HCT116 (cell line): ENCODE measurements at regions not wholly inside any gene's neighbourhood (a gene's known extent, or its start where the extent isn't known, plus 50 kb on each side); places are given as distances from the start of the nearest gene placed in this dataset.

Experiments used
- ATAC-seq: fragments of 200-7000 bp; cut with Tn5 transposase; 2 replicates; pipeline ENCODE4 v1.9.1; 2020; ENCODE audit warnings: mild to moderate bottlenecking, moderate library complexity
- BruUV-seq: library from RNA; stranded (reverse); fragments of 400-500 nt; replicated peaks from 2 replicates; lab custom pipeline; 2021; lab: Mats Ljungman, UMichigan
- CTCF ChIA-PET: fragments of 300-600 bp; sonication (Branson Sonifier 250); formaldehyde crosslinking; loops from one replicate; lab custom pipeline; 2021; ENCODE audit warnings: antibody characterized with exemption; lab: Charles Lee
- POLR2A ChIA-PET: fragments of 300-600, 350-600 bp; sonication (Branson Sonifier 250); formaldehyde crosslinking; loops from one replicate; lab custom pipeline; 2021; ENCODE audit warnings: antibody characterized with exemption; lab: Charles Lee
- RAD21 ChIA-PET, 2 experiments: fragments of 300-600 bp; sonication (Branson Sonifier 250); formaldehyde crosslinking; loops; one replicate each; lab custom pipeline; 2023; ENCODE audit warnings: low total read pairs in 2 of 2; ENCODE audit not compliant: uncharacterized antibody in 2 of 2, unreplicated experiment in 2 of 2, low non-redundant PET in 1 of 2; lab: Charles Lee
- DNase-seq: peaks from one replicate; pipeline ENCODE4 v3.0.0-alpha.2; 2010; ENCODE audit warnings: low read depth, low spot score
- H2AFZ ChIP-seq: fragments of 200-600 bp; shearing (Covaris generic), sonication (generic); 2 replicates; pipeline ENCODE4 v1.6.1; 2017; ENCODE audit warnings: low read depth, mixed run types, mixed read lengths, antibody characterized with exemption, low read length; ENCODE audit not compliant: poor library complexity, severe bottlenecking
- H3K27ac ChIP-seq: 2 replicates; pipeline ENCODE4 v1.5.1; 2012; ENCODE audit warnings: low read depth, low read length
- H3K27me3 ChIP-seq: fragments of 200-600 bp; sonication (generic); 2 replicates; pipeline ENCODE4 v1.6.1; 2016; ENCODE audit warnings: mixed run types, low read length, mixed read lengths; ENCODE audit not compliant: insufficient read depth
- H3K36me3 ChIP-seq, 2 experiments: fragments of 200-500 bp in 1 of 2; fragments of 200-600 bp in 1 of 2; sonication (Bioruptor generic) in 1 of 2; sonication (generic) in 1 of 2; 2 replicates each; pipeline versions ENCODE4 v1.5.1 to v1.6.1; 2014 to 2016; ENCODE audit warnings: low read length in 2 of 2, inconsistent platforms in 1 of 2, mixed read lengths in 1 of 2, mixed run types in 1 of 2; ENCODE audit not compliant: insufficient read depth in 2 of 2, control insufficient read depth in 1 of 2
- H3K4me1 ChIP-seq, 2 experiments: fragments of 200-600 bp in 1 of 2; sonication (generic) in 1 of 2; 2 replicates each; pipeline versions ENCODE4 v1.5.1 to v1.6.1; 2012 to 2017; ENCODE audit warnings: low read length in 2 of 2, inconsistent platforms in 1 of 2, mild to moderate bottlenecking in 1 of 2, mixed read lengths in 1 of 2, mixed run types in 1 of 2, moderate library complexity in 1 of 2; ENCODE audit not compliant: insufficient read depth in 2 of 2, control insufficient read depth in 1 of 2
- H3K4me2 ChIP-seq: fragments of 200-600 bp; sonication (generic); 2 replicates; pipeline ENCODE4 v1.6.1; 2017; ENCODE audit warnings: mixed run types, low read length, mixed read lengths
- H3K4me3 ChIP-seq, 2 experiments: fragments of 200-600 bp in 1 of 2; sonication (generic) in 1 of 2; replicated peaks in 1 of 2; 2 replicates each; pipeline ENCODE4 v1.5.1; 2011 to 2016; ENCODE audit warnings: low read length in 2 of 2, control low read depth in 1 of 2, low read depth in 1 of 2, mild to moderate bottlenecking in 1 of 2, mixed read lengths in 1 of 2, mixed run types in 1 of 2
- H3K79me2 ChIP-seq: fragments of 200-600 bp; sonication (generic); 2 replicates; pipeline ENCODE4 v1.6.1; 2017; ENCODE audit warnings: mild to moderate bottlenecking, mixed run types, low read length, moderate library complexity, mixed read lengths; ENCODE audit not compliant: insufficient read depth
- H3K9ac ChIP-seq: fragments of 200-600 bp; sonication (generic); 2 replicates; pipeline ENCODE4 v1.6.1; 2016; ENCODE audit warnings: low read length, mixed read lengths
- H3K9me2 ChIP-seq: fragments of 200-600 bp; sonication (generic), shearing (Covaris generic); 2 replicates; pipeline ENCODE4 v1.6.1; 2017; ENCODE audit warnings: mixed run types, mild to moderate bottlenecking, moderate library complexity; ENCODE audit not compliant: insufficient read depth
- H3K9me3 ChIP-seq, 2 experiments: fragments of 200-500 bp in 1 of 2; fragments of 200-600 bp in 1 of 2; sonication (Bioruptor generic) in 1 of 2; sonication (generic) in 1 of 2; 2 replicates each; pipeline ENCODE4 v1.6.1; 2014 to 2017; ENCODE audit warnings: low read length in 2 of 2, mixed read lengths in 2 of 2, inconsistent platforms in 1 of 2, low read depth in 1 of 2, mild to moderate bottlenecking in 1 of 2, mixed run types in 1 of 2, moderate library complexity in 1 of 2; ENCODE audit not compliant: control insufficient read depth in 1 of 2, insufficient read depth in 1 of 2
- H4K20me1 ChIP-seq: fragments of 200-600 bp; sonication (generic), shearing (Covaris generic); 2 replicates; pipeline ENCODE4 v1.6.1; 2017; ENCODE audit warnings: mixed run types, mild to moderate bottlenecking, moderate library complexity; ENCODE audit not compliant: insufficient read depth
- CBX3 ChIP-seq: IDR thresholded peaks from 2 replicates; pipeline ENCODE4 v1.6.1; 2012; ENCODE audit warnings: low read depth
- CEBPB ChIP-seq: IDR thresholded peaks from 2 replicates; pipeline ENCODE4 v1.6.1; 2012; ENCODE audit warnings: low read depth
- EGR1 ChIP-seq: IDR thresholded peaks from 2 replicates; pipeline ENCODE4 v1.6.1; 2012; ENCODE audit warnings: low read depth
- EZH2phosphoT487 ChIP-seq: fragments of 200-600 bp; IDR thresholded peaks from 2 replicates; pipeline ENCODE4 v1.6.1; 2018; ENCODE audit warnings: antibody characterized with exemption, borderline replicate concordance
- JUND ChIP-seq: IDR thresholded peaks from 2 replicates; pipeline ENCODE4 v1.6.1; 2012
- POLR2AphosphoS5 ChIP-seq: IDR thresholded peaks from 2 replicates; pipeline ENCODE4 v1.6.1; 2011; ENCODE audit warnings: mild to moderate bottlenecking, low read depth, low read length, moderate library complexity
- SP1 ChIP-seq: IDR thresholded peaks from 2 replicates; pipeline ENCODE4 v1.6.1; 2012; ENCODE audit warnings: low read depth
- SRF ChIP-seq: IDR thresholded peaks from 2 replicates; pipeline ENCODE4 v1.6.1; 2012; ENCODE audit warnings: low read depth
- YY1 ChIP-seq: IDR thresholded peaks from 2 replicates; pipeline ENCODE4 v1.6.1; 2011; ENCODE audit warnings: low read length, low read depth, moderate library complexity, mild to moderate bottlenecking; ENCODE audit not compliant: insufficient replicate concordance; ENCODE audit errors: extremely low read depth
- ZFX ChIP-seq: fragments of 450-650 bp; IDR thresholded peaks from 2 replicates; pipeline ENCODE4 v1.6.1; 2017
- ZNF274 ChIP-seq: fragments of 200-500 bp; sonication (Bioruptor generic); IDR thresholded peaks from 2 replicates; pipeline ENCODE4 v1.6.1; 2014; ENCODE audit warnings: mild to moderate bottlenecking, low read depth, low read length, inconsistent platforms
- intact Hi-C: fragments of 100-400 bp; cut with micrococcal nuclease; formaldehyde crosslinking; loops from 2 replicates; pipeline ENCODE4 v1.10.0; 2022
- TF ChIP-seq, protein P1 (sequence below): IDR thresholded peaks from 2 replicates; pipeline ENCODE4 v1.6.1; 2012
- TF ChIP-seq, protein P2 (sequence below): IDR thresholded peaks from 2 replicates; pipeline ENCODE4 v1.6.1; 2011; ENCODE audit warnings: mild to moderate bottlenecking, low read length, moderate library complexity; ENCODE audit not compliant: insufficient replicate concordance; ENCODE audit errors: extremely low read depth
- TF ChIP-seq, protein P3 (sequence below): IDR thresholded peaks from 2 replicates; pipeline ENCODE4 v1.6.1; 2012; ENCODE audit warnings: low read depth
- TF ChIP-seq, protein P4 (sequence below): IDR thresholded peaks from 2 replicates; pipeline ENCODE4 v1.6.1; 2012

DNA sequence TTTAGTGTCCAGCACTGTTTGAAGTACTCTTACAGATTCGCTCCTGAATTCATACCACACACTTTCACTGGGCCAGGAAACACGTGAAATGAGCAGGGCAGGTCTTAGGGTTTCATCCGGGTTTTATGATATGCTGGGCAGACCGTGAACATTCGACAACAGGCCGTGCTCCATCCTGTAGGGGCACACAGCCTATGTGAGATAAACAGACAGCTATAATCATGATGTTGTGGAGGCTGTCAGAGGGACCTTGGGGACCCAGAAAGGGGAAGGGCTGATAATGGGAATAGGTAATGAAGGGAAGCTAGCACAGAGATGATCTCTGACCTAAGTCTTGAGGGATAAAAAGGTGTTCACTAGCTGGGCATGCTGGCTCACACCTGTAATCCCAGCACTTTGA, 110.4 kb downstream of the RIN2 start:
- BruUV-seq = no TSS peak
- ChIA-PET POLR2A (no interaction called here), CTCF (no interaction called here), RAD21 (no interaction called here)
- no peaks in the 10 kb centered on the region for H3K9me2 ChIP-seq
- intact Hi-C loops = no loop called here
- H3K9me3 ChIP-seq = no peaks in the 10 kb centered on the region
- no peaks in the 10 kb centered on the region for H3K4me1 ChIP-seq
- H2AFZ ChIP-seq = no peak overlapping the region
- no peaks in the 10 kb centered on the region for H3K27me3 ChIP-seq
- H3K9ac ChIP-seq = no peak overlapping the region
- no peaks in the 10 kb centered on the region for H3K36me3 ChIP-seq
- no peak overlapping the region for H3K4me3 ChIP-seq
- no peak overlapping the region for H3K27ac ChIP-seq
- TF ChIP-seq POLR2AphosphoS5 (no peak), SP1 (no peak), ZFX (no peak), ZNF274 (no peak), JUND (no peak), EZH2phosphoT487 (no peak), CEBPB (no peak), CBX3 (no peak), YY1 (no peak), EGR1 (no peak), SRF (no peak)
- TF ChIP-seq, protein P1, sequence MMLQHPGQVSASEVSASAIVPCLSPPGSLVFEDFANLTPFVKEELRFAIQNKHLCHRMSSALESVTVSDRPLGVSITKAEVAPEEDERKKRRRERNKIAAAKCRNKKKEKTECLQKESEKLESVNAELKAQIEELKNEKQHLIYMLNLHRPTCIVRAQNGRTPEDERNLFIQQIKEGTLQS = no peak
- TF ChIP-seq, protein P2, sequence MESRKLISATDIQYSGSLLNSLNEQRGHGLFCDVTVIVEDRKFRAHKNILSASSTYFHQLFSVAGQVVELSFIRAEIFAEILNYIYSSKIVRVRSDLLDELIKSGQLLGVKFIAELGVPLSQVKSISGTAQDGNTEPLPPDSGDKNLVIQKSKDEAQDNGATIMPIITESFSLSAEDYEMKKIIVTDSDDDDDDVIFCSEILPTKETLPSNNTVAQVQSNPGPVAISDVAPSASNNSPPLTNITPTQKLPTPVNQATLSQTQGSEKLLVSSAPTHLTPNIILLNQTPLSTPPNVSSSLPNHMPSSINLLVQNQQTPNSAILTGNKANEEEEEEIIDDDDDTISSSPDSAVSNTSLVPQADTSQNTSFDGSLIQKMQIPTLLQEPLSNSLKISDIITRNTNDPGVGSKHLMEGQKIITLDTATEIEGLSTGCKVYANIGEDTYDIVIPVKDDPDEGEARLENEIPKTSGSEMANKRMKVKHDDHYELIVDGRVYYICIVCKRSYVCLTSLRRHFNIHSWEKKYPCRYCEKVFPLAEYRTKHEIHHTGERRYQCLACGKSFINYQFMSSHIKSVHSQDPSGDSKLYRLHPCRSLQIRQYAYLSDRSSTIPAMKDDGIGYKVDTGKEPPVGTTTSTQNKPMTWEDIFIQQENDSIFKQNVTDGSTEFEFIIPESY = no peak
- TF ChIP-seq, protein P3, sequence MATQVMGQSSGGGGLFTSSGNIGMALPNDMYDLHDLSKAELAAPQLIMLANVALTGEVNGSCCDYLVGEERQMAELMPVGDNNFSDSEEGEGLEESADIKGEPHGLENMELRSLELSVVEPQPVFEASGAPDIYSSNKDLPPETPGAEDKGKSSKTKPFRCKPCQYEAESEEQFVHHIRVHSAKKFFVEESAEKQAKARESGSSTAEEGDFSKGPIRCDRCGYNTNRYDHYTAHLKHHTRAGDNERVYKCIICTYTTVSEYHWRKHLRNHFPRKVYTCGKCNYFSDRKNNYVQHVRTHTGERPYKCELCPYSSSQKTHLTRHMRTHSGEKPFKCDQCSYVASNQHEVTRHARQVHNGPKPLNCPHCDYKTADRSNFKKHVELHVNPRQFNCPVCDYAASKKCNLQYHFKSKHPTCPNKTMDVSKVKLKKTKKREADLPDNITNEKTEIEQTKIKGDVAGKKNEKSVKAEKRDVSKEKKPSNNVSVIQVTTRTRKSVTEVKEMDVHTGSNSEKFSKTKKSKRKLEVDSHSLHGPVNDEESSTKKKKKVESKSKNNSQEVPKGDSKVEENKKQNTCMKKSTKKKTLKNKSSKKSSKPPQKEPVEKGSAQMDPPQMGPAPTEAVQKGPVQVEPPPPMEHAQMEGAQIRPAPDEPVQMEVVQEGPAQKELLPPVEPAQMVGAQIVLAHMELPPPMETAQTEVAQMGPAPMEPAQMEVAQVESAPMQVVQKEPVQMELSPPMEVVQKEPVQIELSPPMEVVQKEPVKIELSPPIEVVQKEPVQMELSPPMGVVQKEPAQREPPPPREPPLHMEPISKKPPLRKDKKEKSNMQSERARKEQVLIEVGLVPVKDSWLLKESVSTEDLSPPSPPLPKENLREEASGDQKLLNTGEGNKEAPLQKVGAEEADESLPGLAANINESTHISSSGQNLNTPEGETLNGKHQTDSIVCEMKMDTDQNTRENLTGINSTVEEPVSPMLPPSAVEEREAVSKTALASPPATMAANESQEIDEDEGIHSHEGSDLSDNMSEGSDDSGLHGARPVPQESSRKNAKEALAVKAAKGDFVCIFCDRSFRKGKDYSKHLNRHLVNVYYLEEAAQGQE = no peak
- TF ChIP-seq, protein P4, sequence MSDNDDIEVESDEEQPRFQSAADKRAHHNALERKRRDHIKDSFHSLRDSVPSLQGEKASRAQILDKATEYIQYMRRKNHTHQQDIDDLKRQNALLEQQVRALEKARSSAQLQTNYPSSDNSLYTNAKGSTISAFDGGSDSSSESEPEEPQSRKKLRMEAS = no peak
- DNase-seq (no peak), ATAC-seq (no peak)
- no peaks in the 10 kb centered on the region for H4K20me1 ChIP-seq
- no peaks in the 10 kb centered on the region for H3K79me2 ChIP-seq
- H3K4me2 ChIP-seq = no peak overlapping the region
